HCT116 (cell line): ENCODE measurements at regions not wholly inside any gene's neighbourhood (a gene's known extent, or its start where the extent isn't known, plus 50 kb on each side); places are given as distances from the start of the nearest gene placed in this dataset.

Experiments used
- ATAC-seq: fragments of 200-7000 bp; cut with Tn5 transposase; 2 replicates; pipeline ENCODE4 v1.9.1; 2020; ENCODE audit warnings: mild to moderate bottlenecking, moderate library complexity
- BruUV-seq: library from RNA; stranded (reverse); fragments of 400-500 nt; replicated peaks from 2 replicates; lab custom pipeline; 2021; lab: Mats Ljungman, UMichigan
- CTCF ChIA-PET: fragments of 300-600 bp; sonication (Branson Sonifier 250); formaldehyde crosslinking; loops from one replicate; lab custom pipeline; 2021; ENCODE audit warnings: antibody characterized with exemption; lab: Charles Lee
- POLR2A ChIA-PET: fragments of 300-600, 350-600 bp; sonication (Branson Sonifier 250); formaldehyde crosslinking; loops from one replicate; lab custom pipeline; 2021; ENCODE audit warnings: antibody characterized with exemption; lab: Charles Lee
- RAD21 ChIA-PET, 2 experiments: fragments of 300-600 bp; sonication (Branson Sonifier 250); formaldehyde crosslinking; loops; one replicate each; lab custom pipeline; 2023; ENCODE audit warnings: low total read pairs in 2 of 2; ENCODE audit not compliant: uncharacterized antibody in 2 of 2, unreplicated experiment in 2 of 2, low non-redundant PET in 1 of 2; lab: Charles Lee
- DNase-seq: peaks from one replicate; pipeline ENCODE4 v3.0.0-alpha.2; 2010; ENCODE audit warnings: low read depth, low spot score
- H2AFZ ChIP-seq: fragments of 200-600 bp; shearing (Covaris generic), sonication (generic); 2 replicates; pipeline ENCODE4 v1.6.1; 2017; ENCODE audit warnings: low read depth, mixed run types, mixed read lengths, antibody characterized with exemption, low read length; ENCODE audit not compliant: poor library complexity, severe bottlenecking
- H3K27ac ChIP-seq: 2 replicates; pipeline ENCODE4 v1.5.1; 2012; ENCODE audit warnings: low read depth, low read length
- H3K27me3 ChIP-seq: fragments of 200-600 bp; sonication (generic); 2 replicates; pipeline ENCODE4 v1.6.1; 2016; ENCODE audit warnings: mixed run types, low read length, mixed read lengths; ENCODE audit not compliant: insufficient read depth
- H3K36me3 ChIP-seq, 2 experiments: fragments of 200-500 bp in 1 of 2; fragments of 200-600 bp in 1 of 2; sonication (Bioruptor generic) in 1 of 2; sonication (generic) in 1 of 2; 2 replicates each; pipeline versions ENCODE4 v1.5.1 to v1.6.1; 2014 to 2016; ENCODE audit warnings: low read length in 2 of 2, inconsistent platforms in 1 of 2, mixed read lengths in 1 of 2, mixed run types in 1 of 2; ENCODE audit not compliant: insufficient read depth in 2 of 2, control insufficient read depth in 1 of 2
- H3K4me1 ChIP-seq, 2 experiments: fragments of 200-600 bp in 1 of 2; sonication (generic) in 1 of 2; 2 replicates each; pipeline versions ENCODE4 v1.5.1 to v1.6.1; 2012 to 2017; ENCODE audit warnings: low read length in 2 of 2, inconsistent platforms in 1 of 2, mild to moderate bottlenecking in 1 of 2, mixed read lengths in 1 of 2, mixed run types in 1 of 2, moderate library complexity in 1 of 2; ENCODE audit not compliant: insufficient read depth in 2 of 2, control insufficient read depth in 1 of 2
- H3K4me2 ChIP-seq: fragments of 200-600 bp; sonication (generic); 2 replicates; pipeline ENCODE4 v1.6.1; 2017; ENCODE audit warnings: mixed run types, low read length, mixed read lengths
- H3K4me3 ChIP-seq, 2 experiments: fragments of 200-600 bp in 1 of 2; sonication (generic) in 1 of 2; replicated peaks in 1 of 2; 2 replicates each; pipeline ENCODE4 v1.5.1; 2011 to 2016; ENCODE audit warnings: low read length in 2 of 2, control low read depth in 1 of 2, low read depth in 1 of 2, mild to moderate bottlenecking in 1 of 2, mixed read lengths in 1 of 2, mixed run types in 1 of 2
- H3K79me2 ChIP-seq: fragments of 200-600 bp; sonication (generic); 2 replicates; pipeline ENCODE4 v1.6.1; 2017; ENCODE audit warnings: mild to moderate bottlenecking, mixed run types, low read length, moderate library complexity, mixed read lengths; ENCODE audit not compliant: insufficient read depth
- H3K9ac ChIP-seq: fragments of 200-600 bp; sonication (generic); 2 replicates; pipeline ENCODE4 v1.6.1; 2016; ENCODE audit warnings: low read length, mixed read lengths
- H3K9me2 ChIP-seq: fragments of 200-600 bp; sonication (generic), shearing (Covaris generic); 2 replicates; pipeline ENCODE4 v1.6.1; 2017; ENCODE audit warnings: mixed run types, mild to moderate bottlenecking, moderate library complexity; ENCODE audit not compliant: insufficient read depth
- H3K9me3 ChIP-seq, 2 experiments: fragments of 200-500 bp in 1 of 2; fragments of 200-600 bp in 1 of 2; sonication (Bioruptor generic) in 1 of 2; sonication (generic) in 1 of 2; 2 replicates each; pipeline ENCODE4 v1.6.1; 2014 to 2017; ENCODE audit warnings: low read length in 2 of 2, mixed read lengths in 2 of 2, inconsistent platforms in 1 of 2, low read depth in 1 of 2, mild to moderate bottlenecking in 1 of 2, mixed run types in 1 of 2, moderate library complexity in 1 of 2; ENCODE audit not compliant: control insufficient read depth in 1 of 2, insufficient read depth in 1 of 2
- H4K20me1 ChIP-seq: fragments of 200-600 bp; sonication (generic), shearing (Covaris generic); 2 replicates; pipeline ENCODE4 v1.6.1; 2017; ENCODE audit warnings: mixed run types, mild to moderate bottlenecking, moderate library complexity; ENCODE audit not compliant: insufficient read depth
- CBX3 ChIP-seq: IDR thresholded peaks from 2 replicates; pipeline ENCODE4 v1.6.1; 2012; ENCODE audit warnings: low read depth
- CEBPB ChIP-seq: IDR thresholded peaks from 2 replicates; pipeline ENCODE4 v1.6.1; 2012; ENCODE audit warnings: low read depth
- CTCF ChIP-seq, 3 experiments: fragments of 200-600 bp in 1 of 3; sonication (generic) in 1 of 3; IDR thresholded peaks in 2 of 3; conservative IDR thresholded peaks in 1 of 3; 2 replicates each; pipeline ENCODE4 v1.5.1; 2012 to 2017; ENCODE audit warnings: low read depth in 2 of 3, low read length in 2 of 3, antibody characterized with exemption in 1 of 3, borderline replicate concordance in 1 of 3, control low read depth in 1 of 3, mild to moderate bottlenecking in 1 of 3, mixed read lengths in 1 of 3, mixed run types in 1 of 3, moderate library complexity in 1 of 3; ENCODE audit not compliant: insufficient read depth in 1 of 3
- EGR1 ChIP-seq: IDR thresholded peaks from 2 replicates; pipeline ENCODE4 v1.6.1; 2012; ENCODE audit warnings: low read depth
- FOSL1 ChIP-seq: IDR thresholded peaks from 2 replicates; pipeline ENCODE4 v1.6.1; 2012; ENCODE audit warnings: low read depth
- POLR2A ChIP-seq: IDR thresholded peaks from 2 replicates; pipeline ENCODE4 v1.7.0; 2011; ENCODE audit warnings: borderline replicate concordance; ENCODE audit not compliant: insufficient read depth, insufficient read length; ENCODE audit errors: extremely low read depth
- POLR2AphosphoS5 ChIP-seq: IDR thresholded peaks from 2 replicates; pipeline ENCODE4 v1.6.1; 2011; ENCODE audit warnings: mild to moderate bottlenecking, low read depth, low read length, moderate library complexity
- SP1 ChIP-seq: IDR thresholded peaks from 2 replicates; pipeline ENCODE4 v1.6.1; 2012; ENCODE audit warnings: low read depth
- TCF7L2 ChIP-seq: IDR thresholded peaks from 2 replicates; pipeline ENCODE4 v1.7.0; 2011; ENCODE audit warnings: borderline replicate concordance, inconsistent platforms; ENCODE audit not compliant: insufficient read depth, insufficient read length; ENCODE audit errors: extremely low read depth
- ZBTB33 ChIP-seq: IDR thresholded peaks from 2 replicates; pipeline ENCODE4 v1.6.1; 2011; ENCODE audit warnings: mild to moderate bottlenecking, low read length, moderate library complexity; ENCODE audit not compliant: insufficient replicate concordance; ENCODE audit errors: extremely low read depth
- intact Hi-C: fragments of 100-400 bp; cut with micrococcal nuclease; formaldehyde crosslinking; loops from 2 replicates; pipeline ENCODE4 v1.10.0; 2022

- ChIA-PET POLR2A (no interaction called here), RAD21 (no interaction called here)
- no peaks in the 10 kb centered on the region for H3K4me1 ChIP-seq
Measured at GRCh38 chr3:87997298-87997697, 61.5 kb downstream of the CGGBP1 start.

More at GRCh38 chr3:87997298-87997697, 61.5 kb downstream of the CGGBP1 start:
- DNase-seq (no peak), ATAC-seq (no peak)
- no peak overlapping the region for H3K4me3 ChIP-seq
- BruUV-seq = no TSS peak
- no peaks in the 10 kb centered on the region for H3K27me3 ChIP-seq
- no peaks in the 10 kb centered on the region for H3K9me3 ChIP-seq
- H3K79me2 ChIP-seq = no peaks in the 10 kb centered on the region
- no peak overlapping the region for H3K9ac ChIP-seq
- no peaks in the 10 kb centered on the region for H3K9me2 ChIP-seq
- intact Hi-C loops = no loop called here
- no peak overlapping the region for H3K4me2 ChIP-seq
- H3K36me3 ChIP-seq = no peaks in the 10 kb centered on the region
- H4K20me1 ChIP-seq = no peaks in the 10 kb centered on the region
- TF ChIP-seq TCF7L2 = no peak
- no peak for TF ChIP-seq CBX3
- TF ChIP-seq CTCF (IDR thresholded peaks at IDR 0.05 in 2 of 3, conservative IDR thresholded peaks at IDR 0.05 in 1 of 3; ENCODE audit: borderline replicate concordance in 1 of 3, insufficient read depth in 1 of 3, low read depth in 2 of 3, low read length in 2 of 3) = no peak
- TF ChIP-seq ZBTB33 = no peak
- no peak for TF ChIP-seq POLR2AphosphoS5
- no peak for TF ChIP-seq CEBPB
- no peak for TF ChIP-seq SP1
- no peak for TF ChIP-seq EGR1
- no peak for TF ChIP-seq POLR2A
- TF ChIP-seq FOSL1 = no peak
- CTCF ChIA-PET = no interaction called here
- no peak overlapping the region for H2AFZ ChIP-seq
- no peak overlapping the region for H3K27ac ChIP-seq
